HCT116 (cell line): ENCODE measurements at regions not wholly inside any gene's neighbourhood (a gene's known extent, or its start where the extent isn't known, plus 50 kb on each side); places are given as distances from the start of the nearest gene placed in this dataset.

Source experiments
- ATAC-seq: fragments of 200-7000 bp; cut with Tn5 transposase; 2 replicates; pipeline ENCODE4 v1.9.1; 2020; ENCODE audit warnings: mild to moderate bottlenecking, moderate library complexity
- BruUV-seq: library from RNA; stranded (reverse); fragments of 400-500 nt; replicated peaks from 2 replicates; lab custom pipeline; 2021; lab: Mats Ljungman, UMichigan
- CTCF ChIA-PET: fragments of 300-600 bp; sonication (Branson Sonifier 250); formaldehyde crosslinking; loops from one replicate; lab custom pipeline; 2021; ENCODE audit warnings: antibody characterized with exemption; lab: Charles Lee
- POLR2A ChIA-PET: fragments of 300-600, 350-600 bp; sonication (Branson Sonifier 250); formaldehyde crosslinking; loops from one replicate; lab custom pipeline; 2021; ENCODE audit warnings: antibody characterized with exemption; lab: Charles Lee
- RAD21 ChIA-PET, 2 experiments: fragments of 300-600 bp; sonication (Branson Sonifier 250); formaldehyde crosslinking; loops; one replicate each; lab custom pipeline; 2023; ENCODE audit warnings: low total read pairs in 2 of 2; ENCODE audit not compliant: uncharacterized antibody in 2 of 2, unreplicated experiment in 2 of 2, low non-redundant PET in 1 of 2; lab: Charles Lee
- DNase-seq: peaks from one replicate; pipeline ENCODE4 v3.0.0-alpha.2; 2010; ENCODE audit warnings: low read depth, low spot score
- H2AFZ ChIP-seq: fragments of 200-600 bp; shearing (Covaris generic), sonication (generic); 2 replicates; pipeline ENCODE4 v1.6.1; 2017; ENCODE audit warnings: low read depth, mixed run types, mixed read lengths, antibody characterized with exemption, low read length; ENCODE audit not compliant: poor library complexity, severe bottlenecking
- H3K27ac ChIP-seq: 2 replicates; pipeline ENCODE4 v1.5.1; 2012; ENCODE audit warnings: low read depth, low read length
- H3K27me3 ChIP-seq: fragments of 200-600 bp; sonication (generic); 2 replicates; pipeline ENCODE4 v1.6.1; 2016; ENCODE audit warnings: mixed run types, low read length, mixed read lengths; ENCODE audit not compliant: insufficient read depth
- H3K36me3 ChIP-seq, 2 experiments: fragments of 200-500 bp in 1 of 2; fragments of 200-600 bp in 1 of 2; sonication (Bioruptor generic) in 1 of 2; sonication (generic) in 1 of 2; 2 replicates each; pipeline versions ENCODE4 v1.5.1 to v1.6.1; 2014 to 2016; ENCODE audit warnings: low read length in 2 of 2, inconsistent platforms in 1 of 2, mixed read lengths in 1 of 2, mixed run types in 1 of 2; ENCODE audit not compliant: insufficient read depth in 2 of 2, control insufficient read depth in 1 of 2
- H3K4me1 ChIP-seq, 2 experiments: fragments of 200-600 bp in 1 of 2; sonication (generic) in 1 of 2; 2 replicates each; pipeline versions ENCODE4 v1.5.1 to v1.6.1; 2012 to 2017; ENCODE audit warnings: low read length in 2 of 2, inconsistent platforms in 1 of 2, mild to moderate bottlenecking in 1 of 2, mixed read lengths in 1 of 2, mixed run types in 1 of 2, moderate library complexity in 1 of 2; ENCODE audit not compliant: insufficient read depth in 2 of 2, control insufficient read depth in 1 of 2
- H3K4me2 ChIP-seq: fragments of 200-600 bp; sonication (generic); 2 replicates; pipeline ENCODE4 v1.6.1; 2017; ENCODE audit warnings: mixed run types, low read length, mixed read lengths
- H3K4me3 ChIP-seq, 2 experiments: fragments of 200-600 bp in 1 of 2; sonication (generic) in 1 of 2; replicated peaks in 1 of 2; 2 replicates each; pipeline ENCODE4 v1.5.1; 2011 to 2016; ENCODE audit warnings: low read length in 2 of 2, control low read depth in 1 of 2, low read depth in 1 of 2, mild to moderate bottlenecking in 1 of 2, mixed read lengths in 1 of 2, mixed run types in 1 of 2
- H3K79me2 ChIP-seq: fragments of 200-600 bp; sonication (generic); 2 replicates; pipeline ENCODE4 v1.6.1; 2017; ENCODE audit warnings: mild to moderate bottlenecking, mixed run types, low read length, moderate library complexity, mixed read lengths; ENCODE audit not compliant: insufficient read depth
- H3K9ac ChIP-seq: fragments of 200-600 bp; sonication (generic); 2 replicates; pipeline ENCODE4 v1.6.1; 2016; ENCODE audit warnings: low read length, mixed read lengths
- H3K9me2 ChIP-seq: fragments of 200-600 bp; sonication (generic), shearing (Covaris generic); 2 replicates; pipeline ENCODE4 v1.6.1; 2017; ENCODE audit warnings: mixed run types, mild to moderate bottlenecking, moderate library complexity; ENCODE audit not compliant: insufficient read depth
- H3K9me3 ChIP-seq, 2 experiments: fragments of 200-500 bp in 1 of 2; fragments of 200-600 bp in 1 of 2; sonication (Bioruptor generic) in 1 of 2; sonication (generic) in 1 of 2; 2 replicates each; pipeline ENCODE4 v1.6.1; 2014 to 2017; ENCODE audit warnings: low read length in 2 of 2, mixed read lengths in 2 of 2, inconsistent platforms in 1 of 2, low read depth in 1 of 2, mild to moderate bottlenecking in 1 of 2, mixed run types in 1 of 2, moderate library complexity in 1 of 2; ENCODE audit not compliant: control insufficient read depth in 1 of 2, insufficient read depth in 1 of 2
- H4K20me1 ChIP-seq: fragments of 200-600 bp; sonication (generic), shearing (Covaris generic); 2 replicates; pipeline ENCODE4 v1.6.1; 2017; ENCODE audit warnings: mixed run types, mild to moderate bottlenecking, moderate library complexity; ENCODE audit not compliant: insufficient read depth
- CBX3 ChIP-seq: IDR thresholded peaks from 2 replicates; pipeline ENCODE4 v1.6.1; 2012; ENCODE audit warnings: low read depth
- CEBPB ChIP-seq: IDR thresholded peaks from 2 replicates; pipeline ENCODE4 v1.6.1; 2012; ENCODE audit warnings: low read depth
- ELF1 ChIP-seq: IDR thresholded peaks from 2 replicates; pipeline ENCODE4 v1.6.1; 2012; ENCODE audit warnings: low read depth, borderline replicate concordance
- EZH2phosphoT487 ChIP-seq: fragments of 200-600 bp; IDR thresholded peaks from 2 replicates; pipeline ENCODE4 v1.6.1; 2018; ENCODE audit warnings: antibody characterized with exemption, borderline replicate concordance
- JUND ChIP-seq: IDR thresholded peaks from 2 replicates; pipeline ENCODE4 v1.6.1; 2012
- REST ChIP-seq: IDR thresholded peaks from 2 replicates; pipeline ENCODE4 v1.6.1; 2012; ENCODE audit warnings: low read depth
- ZBTB33 ChIP-seq: IDR thresholded peaks from 2 replicates; pipeline ENCODE4 v1.6.1; 2011; ENCODE audit warnings: mild to moderate bottlenecking, low read length, moderate library complexity; ENCODE audit not compliant: insufficient replicate concordance; ENCODE audit errors: extremely low read depth
- intact Hi-C: fragments of 100-400 bp; cut with micrococcal nuclease; formaldehyde crosslinking; loops from 2 replicates; pipeline ENCODE4 v1.10.0; 2022

GRCh38 chr19:30692181-30692811, 320.1 kb downstream of the ZNF536 start:
- Histone ChIP-seq H3K9me2 (no peaks in the 10 kb centered on the region), H3K27ac (no peak overlapping the region), H3K4me1 (no peaks in the 10 kb centered on the region), H2AFZ (no peak overlapping the region), H3K4me2 (no peak overlapping the region), H4K20me1 (no peaks in the 10 kb centered on the region), H3K27me3 (no peaks in the 10 kb centered on the region), H3K9me3 (no peaks in the 10 kb centered on the region), H3K36me3 (no peaks in the 10 kb centered on the region), H3K9ac (no peak overlapping the region)
- ChIA-PET CTCF (no interaction called here), POLR2A (no interaction called here), RAD21 (no interaction called here)
- no TSS peak for BruUV-seq
- ATAC-seq: no peak
- TF ChIP-seq CEBPB (no peak), REST (no peak), JUND (no peak), CBX3 (no peak), ZBTB33 (no peak), EZH2phosphoT487 (no peak), ELF1 (no peak)
- TF ChIP-seq, all 23 proteins: peak for 0
- DNase-seq: no peak
- H3K4me3 ChIP-seq: no peak overlapping the region
- intact Hi-C loops: no loop called here
- no peaks in the 10 kb centered on the region for H3K79me2 ChIP-seq
